Suppressor macrophage treated with lipopolysaccharide for 4 hours (primary cell): ENCODE measurements at regions not wholly inside any gene's neighbourhood (a gene's known extent, or its start where the extent isn't known, plus 50 kb on each side); places are given as distances from the start of the nearest gene placed in this dataset.

Experiments used
- DNase-seq: peaks from one replicate; pipeline ENCODE4 v3.0.0-alpha.2; 2020

DNA sequence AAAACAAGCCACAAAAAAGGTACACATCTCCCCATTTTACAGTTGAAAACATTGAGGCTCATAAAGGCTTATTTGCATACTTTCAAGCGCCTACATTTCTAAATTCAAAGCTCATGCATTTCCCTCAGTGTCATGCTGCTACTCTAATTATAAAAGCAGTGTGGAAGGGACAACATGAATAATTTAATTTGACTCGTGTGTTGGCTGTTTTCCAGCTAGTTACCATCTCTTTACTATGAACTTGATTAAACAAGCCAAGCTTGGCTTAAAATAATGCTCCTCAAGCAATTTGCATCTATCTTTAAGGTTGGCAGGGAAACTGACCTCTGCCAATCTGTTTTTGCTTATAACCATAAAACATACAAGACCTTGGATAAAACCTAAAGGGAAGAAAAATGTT lies 252.5 kb upstream of the NEIL3 start:
- DNase-seq: no peak

DNA sequence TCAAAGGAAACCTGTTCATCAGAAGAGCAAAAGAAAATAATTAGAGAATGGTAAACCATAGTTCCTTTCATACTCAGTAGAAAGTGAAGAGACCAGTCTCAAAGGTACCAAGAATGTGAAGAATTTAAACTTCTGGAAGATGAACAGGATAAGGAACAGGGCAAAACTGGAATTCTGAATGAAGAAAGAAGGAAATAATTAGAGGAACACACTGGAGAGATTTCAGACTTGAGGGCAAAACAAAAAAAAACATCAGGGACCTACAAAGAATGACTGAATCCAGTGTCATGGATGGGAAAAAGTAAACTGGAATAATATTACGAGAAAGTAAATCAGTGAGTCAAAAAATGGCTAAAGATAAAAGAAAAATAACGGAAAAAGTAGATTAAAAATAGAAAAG lies 245.6 kb upstream of the NEIL3 start:
- DNase-seq: no peak

DNA sequence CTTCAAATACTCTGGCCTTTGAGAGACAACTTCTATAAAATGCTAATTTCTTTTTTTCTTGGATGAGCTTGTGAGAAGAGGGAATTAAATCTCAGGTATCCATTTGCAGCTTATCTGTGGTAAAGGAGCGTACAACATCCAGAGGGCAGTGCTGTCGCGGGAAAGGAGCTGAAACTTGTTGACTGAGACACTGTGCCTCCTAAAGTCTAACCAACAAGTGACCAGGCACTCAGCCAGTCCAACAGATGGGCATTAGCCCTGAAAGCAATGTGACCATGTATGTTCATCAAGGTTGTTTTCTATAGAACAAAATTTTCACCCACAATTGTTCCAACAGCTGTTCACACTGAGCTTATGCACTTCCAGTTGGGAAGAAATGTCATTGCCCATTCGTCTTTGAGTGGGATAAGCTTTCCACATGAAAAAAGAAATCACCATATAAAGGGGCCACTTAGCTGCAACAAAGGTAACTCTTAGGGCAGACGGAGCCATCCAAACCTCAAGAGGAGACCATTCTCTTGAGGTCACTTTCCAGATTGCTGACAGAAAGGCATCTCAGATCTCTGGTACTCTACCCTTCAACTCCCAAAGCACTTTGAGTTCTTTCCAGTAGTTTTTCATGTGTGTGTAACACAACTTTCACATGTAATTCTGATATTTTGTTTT lies 244.8 kb upstream of the NEIL3 start:
- DNase-seq: no peak

DNA sequence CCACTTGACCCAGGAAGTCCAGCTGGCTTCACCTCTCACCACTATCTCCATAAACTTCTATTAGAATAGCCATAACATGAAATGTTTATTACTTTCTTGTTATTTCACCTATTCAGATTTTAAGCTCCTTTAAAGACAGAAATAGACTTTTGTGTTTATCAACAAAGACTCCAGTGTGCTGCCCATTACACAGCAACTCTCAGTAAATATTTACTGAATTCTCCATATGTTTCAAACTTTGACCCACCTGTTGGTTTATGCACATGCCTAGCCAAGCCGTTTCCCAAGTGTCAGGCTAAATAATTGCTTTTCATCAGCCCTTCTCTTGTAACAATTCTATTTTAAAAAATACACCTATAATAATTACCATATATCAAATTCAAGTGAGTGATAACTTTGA lies 242.9 kb upstream of the NEIL3 start:
- DNase-seq: no peak

DNA sequence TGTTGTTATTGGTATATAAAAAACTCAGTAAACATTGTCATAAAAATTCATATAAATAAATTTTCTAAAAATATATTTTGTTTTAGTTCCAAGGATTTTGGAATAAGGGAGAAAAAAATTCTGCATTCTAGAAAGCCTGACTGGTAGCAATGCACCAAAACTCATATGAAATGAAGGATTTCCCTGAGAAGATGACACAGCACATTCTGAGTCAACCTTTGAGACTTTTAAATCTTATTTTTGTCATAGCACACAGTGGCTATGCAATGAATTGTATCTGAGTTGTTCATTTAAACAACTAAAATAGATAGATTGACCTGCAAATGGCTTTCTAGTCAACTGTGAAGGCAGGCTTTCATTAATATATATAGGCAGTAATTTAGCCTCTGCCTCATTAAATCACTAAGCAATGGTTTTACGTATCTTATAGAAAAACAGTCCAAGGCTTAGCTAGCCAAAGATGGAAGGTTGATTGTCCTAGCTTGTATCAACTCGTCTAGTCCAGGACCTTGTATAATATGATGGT lies 239.1 kb upstream of the NEIL3 start:
- DNase-seq: no peak

DNA sequence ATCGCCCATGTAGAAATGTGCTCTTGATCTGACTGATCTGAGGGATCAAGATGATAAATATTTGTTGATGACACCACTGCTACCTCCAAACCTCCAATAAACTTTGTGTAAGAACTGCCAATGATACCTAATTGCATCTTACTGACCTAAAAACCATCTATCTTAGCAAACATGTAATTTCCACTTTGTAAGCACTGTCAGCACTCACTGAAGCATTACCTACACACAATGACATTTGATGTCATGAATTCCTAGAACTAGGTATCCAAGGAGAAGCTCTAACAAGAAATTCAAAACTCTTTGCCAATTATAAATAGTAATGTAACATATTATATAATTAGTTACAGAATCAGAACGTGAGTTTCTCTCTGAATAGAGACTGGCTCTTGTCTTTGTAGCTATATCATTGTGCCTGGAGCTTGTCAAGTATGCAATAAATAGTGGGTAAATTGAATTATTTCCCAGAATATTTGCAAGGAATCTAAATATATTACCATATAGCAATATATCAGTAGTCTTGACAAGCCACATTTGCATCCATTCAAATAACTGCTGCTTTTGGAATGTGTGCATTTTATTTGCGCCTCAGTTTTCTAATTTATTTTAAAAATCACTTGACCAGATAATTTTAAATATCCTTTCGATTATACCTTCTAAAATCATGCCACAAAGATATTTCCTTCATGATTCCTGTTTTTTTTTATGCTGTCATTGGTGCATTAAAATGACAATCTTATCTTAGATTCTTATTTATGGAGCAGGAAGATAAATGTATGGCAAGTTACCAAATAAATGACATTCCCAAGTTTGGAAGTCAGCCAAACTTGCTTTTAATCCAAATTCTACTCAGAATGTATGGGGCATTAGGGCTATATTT lies 232.3 kb upstream of the NEIL3 start:
- DNase-seq: no peak

DNA sequence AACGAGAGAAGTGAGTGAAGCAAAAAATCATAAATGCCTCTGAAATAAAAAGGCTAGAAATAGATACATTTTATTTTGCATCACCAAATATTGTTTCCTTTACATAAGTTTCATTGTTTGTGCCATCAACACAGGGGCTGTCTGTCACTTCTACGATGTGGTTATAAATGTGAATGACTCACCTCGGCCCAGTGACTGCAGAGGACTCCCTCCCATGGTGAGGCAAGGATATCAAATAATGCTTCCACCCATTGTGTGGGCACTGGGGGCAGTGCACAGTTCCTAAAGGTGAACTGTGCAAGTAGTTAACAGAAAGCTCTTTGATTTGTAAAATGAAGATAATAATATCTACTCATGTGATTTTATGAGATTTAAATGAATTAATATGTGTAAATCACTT lies 230.3 kb upstream of the NEIL3 start:
- DNase-seq: no peak

DNA sequence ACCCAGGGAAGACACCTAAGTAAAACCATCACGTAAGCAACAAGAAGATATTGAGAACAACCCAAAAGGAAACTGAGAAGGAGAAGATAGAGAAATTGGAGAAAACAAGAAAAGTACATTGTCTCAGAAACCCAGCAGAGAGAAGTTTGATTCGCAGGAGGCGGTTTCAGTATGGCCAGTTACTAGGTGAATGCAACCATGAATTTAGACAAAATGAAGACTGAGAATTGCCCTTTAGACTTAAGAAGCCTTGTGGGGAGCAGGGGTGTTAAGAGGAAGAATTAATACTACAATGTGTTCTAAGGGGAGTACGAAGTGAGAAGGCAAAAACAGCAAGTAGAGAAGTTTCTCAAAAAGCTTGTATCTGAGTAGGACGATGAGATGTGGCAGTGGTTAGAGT lies 229.3 kb upstream of the NEIL3 start:
- no peak for DNase-seq

DNA sequence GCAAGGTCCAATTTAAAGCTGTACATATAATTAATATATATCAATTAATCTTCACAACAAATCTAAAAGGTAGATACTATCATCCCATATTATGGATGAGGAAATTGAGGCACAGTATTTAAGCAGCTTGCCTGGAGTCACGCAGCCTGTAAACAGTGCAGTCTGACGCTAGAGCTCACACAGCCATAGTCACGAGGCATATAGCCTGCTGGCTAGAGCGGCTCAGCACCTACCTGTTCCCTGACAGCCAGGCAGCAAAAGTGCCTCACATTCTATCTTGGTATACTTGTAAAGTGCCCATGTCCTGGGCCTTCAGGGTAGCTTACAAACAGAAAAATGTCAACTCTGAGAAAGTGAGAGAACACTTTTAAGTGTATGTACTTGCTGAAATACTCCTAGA lies 222.6 kb upstream of the NEIL3 start:
- no peak for DNase-seq

DNA sequence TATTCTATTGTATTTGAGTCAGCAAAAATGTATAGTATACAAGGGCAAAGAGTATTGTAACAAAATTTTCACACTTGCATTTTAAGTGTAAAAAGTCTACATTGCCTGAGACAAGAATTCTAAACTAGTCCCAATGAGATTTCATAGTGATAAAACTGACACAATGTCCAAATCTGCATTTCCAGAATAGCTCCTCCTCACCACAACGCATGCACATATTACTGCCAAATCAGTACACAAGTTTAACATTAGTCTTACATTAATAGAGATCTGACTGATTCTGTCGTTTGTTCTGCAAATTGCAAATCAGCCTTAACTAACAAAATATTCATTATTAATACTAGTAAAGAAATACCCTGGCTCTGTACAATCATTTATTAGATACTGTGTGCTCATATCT lies 222.2 kb upstream of the NEIL3 start:
- no peak for DNase-seq

DNA sequence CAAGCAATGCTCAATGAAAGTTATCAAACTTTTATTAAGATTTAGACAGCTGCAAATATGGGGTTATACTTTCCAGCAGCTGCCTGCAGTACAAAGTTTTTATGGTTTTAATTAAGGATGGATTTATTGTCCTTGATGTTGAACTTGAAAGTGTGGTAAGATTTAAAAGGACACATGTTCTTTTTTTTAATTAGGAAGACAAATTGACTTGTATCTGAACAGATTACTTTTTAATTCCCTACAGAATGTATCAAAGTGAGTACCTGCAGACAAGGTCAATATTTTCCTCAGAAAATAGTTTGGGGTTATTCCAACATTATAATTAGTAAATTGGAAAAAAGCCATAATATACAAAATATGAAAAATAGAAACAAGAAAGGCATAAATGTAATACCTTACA lies 218.2 kb upstream of the NEIL3 start:
- DNase-seq: no peak

DNA sequence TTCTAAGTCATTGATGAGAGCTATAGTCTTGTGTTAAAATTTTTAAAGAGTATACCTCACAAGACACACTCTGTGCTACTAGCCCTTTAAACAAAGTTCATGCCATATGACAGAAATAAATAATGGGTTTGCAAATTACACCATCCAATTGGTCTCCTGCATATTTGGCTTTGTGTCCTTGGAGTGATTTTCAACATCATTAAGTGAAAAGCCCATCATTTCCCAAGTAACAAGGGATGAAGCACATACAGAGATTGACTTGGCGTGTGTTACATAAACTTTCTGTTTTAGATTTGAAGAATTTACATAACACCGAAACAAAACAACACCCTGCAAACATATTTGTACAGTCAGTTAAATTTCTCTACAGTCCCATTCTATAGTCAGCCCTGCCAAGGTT lies 216.9 kb upstream of the NEIL3 start:
- no peak for DNase-seq

DNA sequence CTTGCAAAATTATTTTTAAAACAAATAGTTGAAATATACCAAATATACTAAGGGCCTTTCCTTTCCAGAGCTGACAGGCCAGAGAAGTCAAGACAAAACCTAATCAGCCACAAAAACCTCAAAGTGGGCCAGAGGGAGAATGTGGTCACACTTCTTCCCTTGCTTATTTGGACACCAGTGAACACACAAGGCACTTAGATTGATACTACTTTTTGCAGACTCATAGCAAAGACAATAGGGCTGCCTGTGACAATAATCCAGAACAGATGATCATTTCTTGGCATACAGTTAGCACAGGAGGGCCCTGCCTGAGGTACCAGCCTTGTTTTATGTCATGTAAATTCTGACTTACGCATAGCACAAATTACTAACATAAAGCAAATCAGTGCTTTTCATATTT lies 215.7 kb upstream of the NEIL3 start:
- DNase-seq: no peak

DNA sequence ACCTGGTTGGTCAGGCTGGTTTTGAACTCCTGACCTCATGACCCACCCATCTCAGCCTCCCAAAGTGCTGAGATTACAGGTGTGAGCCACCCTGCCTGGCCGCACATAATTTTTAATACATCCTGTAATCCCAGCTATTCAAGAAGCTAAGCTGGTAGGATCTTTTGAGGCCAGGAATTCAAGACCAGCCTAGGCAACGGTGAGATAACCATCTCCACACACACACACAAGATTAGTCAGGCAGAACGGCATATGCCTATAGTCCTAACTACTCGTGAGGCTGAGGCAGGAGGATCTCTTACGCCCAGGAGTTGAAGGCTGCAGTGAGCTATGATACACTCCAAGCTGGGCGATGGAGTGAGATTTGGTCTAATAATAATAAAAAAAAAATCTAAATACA lies 212.4 kb upstream of the NEIL3 start:
- DNase-seq: no peak

DNA sequence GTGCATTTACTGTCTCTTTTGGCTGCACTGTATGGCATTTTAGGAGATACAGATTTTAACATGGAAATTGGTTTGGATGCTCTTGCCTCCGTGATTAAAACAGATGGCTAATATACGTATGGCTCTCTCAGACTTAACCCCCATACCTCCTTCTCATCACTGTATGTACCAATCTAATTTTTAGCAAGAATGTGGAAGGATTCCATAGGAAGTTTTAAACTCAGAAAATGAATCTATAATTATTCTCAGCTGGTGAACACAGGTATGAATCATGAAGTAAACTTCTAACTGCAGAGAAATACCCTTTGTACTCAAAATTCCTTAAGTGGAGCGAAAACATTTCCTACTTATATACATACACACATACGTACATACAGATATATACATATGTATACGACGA lies 210.5 kb upstream of the NEIL3 start:
- no peak for DNase-seq

DNA sequence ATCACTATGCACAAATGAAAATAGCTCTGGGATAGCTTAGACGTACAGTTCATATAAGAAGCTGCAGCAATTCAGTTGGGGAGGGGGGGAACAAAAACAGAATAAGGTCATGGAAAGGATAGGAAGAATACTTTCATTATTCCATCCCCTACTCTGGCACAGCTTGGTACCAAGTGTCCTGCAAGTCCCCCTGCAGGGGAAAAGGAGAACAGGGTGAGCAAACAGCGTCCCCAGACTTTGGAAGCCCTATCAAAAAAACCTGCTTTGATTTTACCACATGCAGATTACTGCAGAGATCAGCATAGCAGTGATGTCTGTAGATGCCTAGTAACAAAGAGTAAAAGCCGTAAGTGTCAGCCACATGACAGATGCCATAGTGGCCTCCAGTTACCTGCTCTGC lies 209.4 kb upstream of the NEIL3 start:
- no peak for DNase-seq

DNA sequence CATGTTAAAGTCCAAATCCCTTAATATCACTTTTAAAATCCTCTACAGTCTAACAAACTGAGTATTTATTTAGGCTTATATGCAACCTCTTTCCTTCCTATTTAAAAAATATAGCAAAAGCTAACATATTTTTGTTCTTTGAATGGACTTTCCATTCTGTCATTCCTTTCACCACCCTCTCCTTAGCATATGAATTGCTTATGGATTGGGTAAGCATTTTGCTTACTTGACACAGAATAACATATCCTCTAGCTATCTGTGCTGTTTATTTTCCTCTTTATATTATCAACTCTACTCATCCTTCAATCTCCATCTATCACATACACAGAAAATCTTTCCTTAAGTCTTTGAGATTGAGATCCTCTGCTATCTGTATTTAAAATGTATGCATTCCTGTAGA lies 206.1 kb upstream of the NEIL3 start:
- no peak for DNase-seq

DNA sequence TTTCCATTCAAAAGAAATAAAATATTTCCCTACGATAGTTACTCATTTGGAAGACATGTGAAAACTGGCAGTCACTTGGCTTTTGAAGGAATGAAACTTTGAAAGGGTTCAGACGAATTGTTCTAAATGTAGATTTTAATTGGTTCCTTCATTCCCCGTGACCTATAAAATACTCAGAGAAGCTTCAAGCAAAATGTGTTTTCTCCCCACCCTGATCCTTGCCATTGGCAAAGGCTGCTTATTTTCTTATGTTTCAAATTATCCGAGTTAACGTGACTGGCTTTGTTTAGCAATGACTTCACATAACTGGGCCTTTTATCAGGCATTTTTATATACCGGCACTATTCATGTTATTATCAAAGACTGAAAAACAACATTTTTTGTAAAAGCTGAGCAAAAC lies 204.1 kb upstream of the NEIL3 start:
- no peak for DNase-seq

DNA sequence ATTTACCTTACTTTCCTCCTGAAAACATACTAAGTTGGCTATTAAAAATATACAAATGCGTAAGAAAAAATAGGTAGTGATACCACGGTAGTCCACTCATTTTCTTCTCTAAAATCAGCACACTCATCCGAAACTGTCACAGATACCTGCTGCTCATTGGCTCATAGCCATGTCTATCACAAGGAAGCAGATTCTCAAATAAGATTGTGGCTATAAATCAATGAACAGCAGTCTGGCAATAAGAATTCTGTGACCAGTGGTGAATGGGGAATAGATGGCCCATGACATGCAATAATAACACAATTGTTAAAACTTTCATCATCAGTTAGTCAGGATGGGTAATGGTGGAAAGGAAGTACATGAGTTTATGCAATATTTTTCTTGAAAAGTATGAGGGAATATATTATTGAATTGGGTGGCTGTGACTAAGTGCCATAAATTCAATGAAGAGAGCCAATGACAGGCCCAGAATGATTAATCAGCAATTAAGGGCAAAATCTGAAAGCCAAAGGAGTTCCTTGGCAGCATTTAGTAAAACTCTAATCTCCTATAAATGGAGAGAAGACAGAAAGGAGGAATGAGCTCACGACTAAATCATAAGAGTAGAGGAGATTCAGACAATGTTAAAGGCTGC lies 202.3 kb upstream of the NEIL3 start:
- no peak for DNase-seq

DNA sequence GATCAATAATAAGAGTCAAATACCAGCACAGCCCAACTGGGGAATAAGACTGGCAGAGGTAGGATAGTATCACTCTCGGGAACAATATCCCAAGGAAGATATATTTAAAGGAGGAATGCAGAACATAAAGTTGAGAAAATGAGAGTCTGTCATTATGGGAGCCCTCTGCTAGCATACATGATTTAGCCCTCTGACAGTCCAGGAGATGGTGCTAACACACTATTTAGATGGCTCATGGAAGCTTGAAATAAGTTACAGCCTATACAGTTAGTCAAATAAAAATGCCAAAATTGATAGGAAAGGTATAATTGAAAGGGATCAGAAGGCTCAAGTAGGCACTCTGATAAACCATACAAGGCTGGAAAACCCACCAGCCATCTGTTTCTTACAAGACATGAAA lies 201.0 kb upstream of the NEIL3 start:
- no peak for DNase-seq

DNA sequence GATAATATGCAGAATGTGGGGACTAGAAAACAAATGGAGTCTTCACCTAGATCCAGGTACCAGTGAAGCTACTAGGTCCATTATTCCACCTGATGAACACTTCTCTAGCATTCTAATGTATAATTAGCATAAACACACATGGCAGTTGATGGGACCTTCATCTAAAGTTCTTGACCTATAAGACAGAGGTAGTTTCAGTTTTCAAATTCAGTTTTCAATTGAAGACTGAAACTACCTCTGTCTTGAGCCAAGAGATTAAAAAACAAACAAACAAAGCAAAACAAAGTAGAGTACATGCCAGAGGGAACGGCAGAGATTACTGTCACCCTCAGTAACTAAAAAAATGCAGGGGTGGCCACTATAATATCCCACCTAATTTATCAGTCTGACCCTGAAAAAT lies 199.9 kb upstream of the NEIL3 start:
- DNase-seq: no peak

DNA sequence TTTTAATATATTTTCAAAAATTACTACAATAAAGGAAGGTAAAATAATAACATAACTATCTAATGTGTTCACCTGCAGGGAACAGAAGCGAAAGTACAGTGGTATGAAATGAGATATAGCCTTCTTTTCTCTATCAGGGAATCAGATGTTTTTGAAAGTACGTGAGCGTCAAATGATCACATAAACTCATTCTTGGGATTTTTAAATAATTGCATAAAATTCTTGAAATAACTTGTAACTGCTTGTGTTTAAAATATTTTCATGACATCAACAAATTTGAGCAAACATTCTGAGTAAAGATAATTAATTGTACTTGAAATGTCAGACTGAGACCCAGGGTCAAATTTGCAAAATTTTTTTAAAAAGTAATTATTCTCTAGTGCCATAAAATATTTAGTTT lies 193.5 kb upstream of the NEIL3 start:
- no peak for DNase-seq

DNA sequence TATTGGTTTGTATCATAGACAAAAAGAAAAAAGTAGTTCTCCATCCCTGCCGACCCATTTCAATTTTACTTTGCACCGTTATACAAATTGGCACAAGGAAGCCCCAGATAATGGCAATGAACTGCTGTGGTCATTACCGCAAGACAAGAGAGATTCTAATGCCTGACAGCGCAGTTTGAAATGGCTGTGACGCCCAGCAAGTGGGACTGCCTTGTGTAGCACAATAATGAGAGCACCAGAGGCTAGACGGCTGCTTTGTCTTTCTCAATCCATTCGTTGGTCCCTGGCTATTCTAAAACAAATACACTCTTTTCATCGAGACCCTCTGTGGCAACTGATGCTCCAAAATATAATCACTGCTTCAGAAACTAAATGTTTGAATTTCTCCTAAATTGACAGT lies 192.4 kb upstream of the NEIL3 start:
- no peak for DNase-seq

DNA sequence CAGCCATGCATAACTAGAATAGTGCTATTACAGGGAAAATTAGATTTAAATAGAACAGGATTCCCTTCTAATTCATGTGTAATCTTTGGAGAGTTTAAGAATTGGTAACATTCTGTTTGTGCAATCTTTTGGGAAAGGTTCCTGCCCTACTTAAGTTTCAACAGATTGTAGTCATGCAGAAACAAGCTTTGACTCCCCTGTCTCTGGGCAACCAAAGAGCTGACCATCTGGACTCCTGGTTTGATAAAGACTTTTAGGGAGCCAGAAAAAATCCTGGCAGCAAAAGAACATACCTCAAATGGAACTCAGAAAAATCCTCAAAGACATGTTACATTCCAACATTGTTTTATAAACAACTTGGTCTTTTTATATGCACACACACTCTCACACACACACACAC lies 191.1 kb upstream of the NEIL3 start:
- no peak for DNase-seq
